GM19328 (cell line): ENCODE measurements at regions not wholly inside any gene's neighbourhood (a gene's known extent, or its start where the extent isn't known, plus 50 kb on each side); places are given as distances from the start of the nearest gene placed in this dataset.
"Not testable (repeated sequence)": the region's sequence is repeated elsewhere in the genome, so short reads cannot be mapped to it uniquely, and the experiment has no call there.

Experiments
- ATAC-seq: cut with Tn5 transposase; IDR thresholded peaks from one replicate; pipeline ENCODE4 v1.9.1; 2021; ENCODE audit warnings: mild to moderate bottlenecking, moderate library complexity; ENCODE audit not compliant: unreplicated experiment

GRCh38 chr16:65315081-65315780 is 193.4 kb upstream of the CDH11 start:
- ATAC-seq, result no peak

- no peak for ATAC-seq
Observed at GRCh38 chr16:65314627-65315008, 192.8 kb upstream of the CDH11 start.

- no peak for ATAC-seq
Observed at GRCh38 chr16:65313936-65314626, 192.2 kb upstream of the CDH11 start.

- no peak for ATAC-seq
Observed at GRCh38 chr16:65312795-65313194, 190.9 kb upstream of the CDH11 start.

- no peak for ATAC-seq
Observed at GRCh38 chr16:65312071-65312470, 190.2 kb upstream of the CDH11 start.

- not testable (repeated sequence) for ATAC-seq
Observed at GRCh38 chr16:65310491-65310890, 188.6 kb upstream of the CDH11 start.

GRCh38 chr16:65309354-65309753 is 187.5 kb upstream of the CDH11 start:
- ATAC-seq, result no peak

GRCh38 chr16:65308506-65308905 is 186.6 kb upstream of the CDH11 start:
- ATAC-seq, result no peak

- ATAC-seq, result no peak
Observed at GRCh38 chr16:65307286-65307685, 185.4 kb upstream of the CDH11 start.

GRCh38 chr16:65306722-65307121 is 184.9 kb upstream of the CDH11 start:
- no peak for ATAC-seq

GRCh38 chr16:65306300-65306699 is 184.4 kb upstream of the CDH11 start:
- no peak for ATAC-seq

- no peak for ATAC-seq
Observed at GRCh38 chr16:65305266-65305959, 183.6 kb upstream of the CDH11 start.

- no peak for ATAC-seq
Observed at GRCh38 chr16:65301029-65301428, 179.2 kb upstream of the CDH11 start.

- no peak for ATAC-seq
Observed at GRCh38 chr16:65297453-65297852, 175.6 kb upstream of the CDH11 start.

- ATAC-seq, result no peak
Observed at GRCh38 chr16:65295527-65295926, 173.7 kb upstream of the CDH11 start.

GRCh38 chr16:65294708-65295107 is 172.8 kb upstream of the CDH11 start:
- no peak for ATAC-seq

GRCh38 chr16:65294165-65294564 is 172.3 kb upstream of the CDH11 start:
- no peak for ATAC-seq

- no peak for ATAC-seq
Observed at GRCh38 chr16:65289022-65289421, 167.2 kb upstream of the CDH11 start.

- ATAC-seq, result no peak
Observed at GRCh38 chr16:65287307-65287706, 165.4 kb upstream of the CDH11 start.

- no peak for ATAC-seq
Observed at GRCh38 chr16:65285128-65286048, 163.5 kb upstream of the CDH11 start.

- no peak for ATAC-seq
Observed at GRCh38 chr16:65284626-65285025, 162.8 kb upstream of the CDH11 start.
